ENCODE measurements at regions not wholly inside any gene's neighbourhood (a gene's known extent, or its start where the extent isn't known, plus 50 kb on each side); places are given as distances from the start of the nearest gene placed in this dataset.

GRCh38 chr10:89078724-89079672, 88.4 kb downstream of the FAS start:
- no peak overlapping the region for H3K4me2 ChIP-seq (ENCODE audit: insufficient read depth, insufficient read length, low read length)
- no peak overlapping the region for H2BK5ac ChIP-seq (ENCODE audit: insufficient read length, low read length)
- no peak overlapping the region for H3T11ph ChIP-seq (ENCODE audit: low read length)
- Mint-ChIP-seq H3K4me1 (peaks cover 0 to 4% of the 10 kb centered on the region in 2 experiments; a peak in 1 of 4 replicates), H3K36me3 (ENCODE audit: insufficient read depth in 1 of 3, low read depth in 3 of 3) (no peaks in the 10 kb centered on the region), H3K4me3 (no peak overlapping the region), H3K27me3 (ENCODE audit: low read depth) (no peaks in the 10 kb centered on the region), H3K27ac (no peak overlapping the region; a peak in 1 of 7 replicates), H3K9me3 (no peaks in the 10 kb centered on the region)
- no peak overlapping the region for H4K91ac ChIP-seq (ENCODE audit: insufficient read length, low read depth, low read length)
- H4K5ac ChIP-seq (ENCODE audit: insufficient read length, low read depth, low read length), result no peak overlapping the region
- H3K79me1 ChIP-seq (ENCODE audit: insufficient read depth, low read depth, low read length, poor library complexity, severe bottlenecking), result no peaks in the 10 kb centered on the region
- H3K9ac ChIP-seq (ENCODE audit: extremely low read depth, insufficient read length, low read length), result no peak overlapping the region
- H2AFZ ChIP-seq (ENCODE audit: low read length), result no peak overlapping the region
- no peaks in the 10 kb centered on the region for H4K20me1 ChIP-seq (ENCODE audit: control insufficient read depth, insufficient read depth, insufficient read length)
- no peak overlapping the region for H3K56ac ChIP-seq (ENCODE audit: insufficient read length, low read depth, low read length)
- H2AK5ac ChIP-seq (ENCODE audit: insufficient read length, low read length), result no peak overlapping the region
- H3K23me2 ChIP-seq (ENCODE audit: insufficient read length, low read depth, low read length, poor library complexity, severe bottlenecking), result no peaks in the 10 kb centered on the region
- no peak overlapping the region for H3K14ac ChIP-seq (ENCODE audit: insufficient read depth, low read length)
- H3K4ac ChIP-seq (ENCODE audit: low read depth, low read length), result no peak overlapping the region
- no peak for TF ChIP-seq CTCF (conservative IDR thresholded peaks at IDR 0.05)
- H3K18ac ChIP-seq (ENCODE audit: insufficient read length, low read depth, low read length), result no peak overlapping the region
- no peak overlapping the region for H2BK20ac ChIP-seq (ENCODE audit: low read depth, low read length, poor library complexity, severe bottlenecking)
- no peak overlapping the region for H2BK120ac ChIP-seq (ENCODE audit: low read depth, low read length, poor library complexity, severe bottlenecking)
- DNase-seq, result no peak
- H3K4me1 ChIP-seq (ENCODE audit: insufficient read depth, low read length), result no peaks in the 10 kb centered on the region
- H2BK12ac ChIP-seq (ENCODE audit: insufficient read length, low read depth, low read length), result no peak overlapping the region
- no peak overlapping the region for H3K23ac ChIP-seq (ENCODE audit: insufficient read length, low read depth, low read length)
- H4K8ac ChIP-seq (replicated peaks; ENCODE audit: insufficient read length, low read depth, low read length), result no peak overlapping the region
- no peaks in the 10 kb centered on the region for H3K79me2 ChIP-seq (ENCODE audit: insufficient read depth, low read length)
- H3K27ac ChIP-seq (ENCODE audit: insufficient read length, low read depth, low read length), result no peak overlapping the region
- H2BK15ac ChIP-seq (ENCODE audit: low read depth, low read length), result no peak overlapping the region
- no peaks in the 10 kb centered on the region for H3K27me3 ChIP-seq (ENCODE audit: insufficient read depth, low read length)
- no CpG with 5 or more reads among the region's 9 CpGs for WGBS (ENCODE audit: extremely low coverage, insufficient read length, low lambda C conversion rate)
- no peaks in the 10 kb centered on the region for H3K9me3 ChIP-seq (ENCODE audit: control insufficient read depth, low read depth, low read length)
